Transverse colon (tissue), 4 donors: ENCODE measurements at regions not wholly inside any gene's neighbourhood (a gene's known extent, or its start where the extent isn't known, plus 50 kb on each side); places are given as distances from the start of the nearest gene placed in this dataset.
"Not testable (repeated sequence)": the region's sequence is repeated elsewhere in the genome, so short reads cannot be mapped to it uniquely, and the experiment has no call there.

ENCODE experiments used
- DNase-seq: peaks from one replicate; pipeline ENCODE4 v3.0.0-alpha.2; 2019
- H3K27ac ChIP-seq, 4 donors: fragments of 200-600 bp; sonication (generic); 2 replicates each; pipeline ENCODE4 v1.5.1; 2016 to 2018; ENCODE audit warnings: inconsistent platforms in 4 of 4
- H3K27me3 ChIP-seq: fragments of 200-600 bp; sonication (generic); 2 replicates; pipeline ENCODE4 v1.5.1; 2017; ENCODE audit warnings: inconsistent platforms
- H3K36me3 ChIP-seq, 4 donors: fragments of 200-600 bp; sonication (generic); 2 replicates each; pipeline ENCODE4 v1.5.1; 2017 to 2019; ENCODE audit warnings: inconsistent platforms in 4 of 4
- H3K4me1 ChIP-seq, 4 donors: fragments of 200-600 bp; sonication (generic); 2 replicates each; pipeline ENCODE4 v1.5.1; 2017 to 2020; ENCODE audit warnings: inconsistent platforms in 4 of 4
- H3K4me3 ChIP-seq, 4 donors: fragments of 200-600 bp; sonication (generic); 1 replicate in 1 of 4; 2 replicates in 3 of 4; pipeline versions ENCODE4 v1.5.1 to v1.6.1; 2017 to 2019; ENCODE audit warnings: inconsistent platforms in 4 of 4
- H3K9me3 ChIP-seq, 2 donors: fragments of 200-600 bp; sonication (generic); 2 replicates each; pipeline ENCODE4 v1.5.1; 2017 to 2019; ENCODE audit warnings: inconsistent platforms in 2 of 2
- CTCF ChIP-seq, 5 experiments: fragments of 200-600 bp in 3 of 5; fragments of 450-650 bp in 2 of 5; sonication (generic) in 3 of 5; IDR thresholded peaks; 1 replicate in 2 of 5; 2 replicates in 3 of 5; pipeline ENCODE4 v1.5.1; 2016 to 2017; ENCODE audit warnings: antibody characterized with exemption in 5 of 5, inconsistent platforms in 3 of 5, mild to moderate bottlenecking in 2 of 5, moderate library complexity in 1 of 5
- EP300 ChIP-seq: sonication (generic); formaldehyde crosslinking; IDR thresholded peaks from one replicate; pipeline ENCODE4 v1.6.1; 2017; ENCODE audit warnings: antibody characterized with exemption, low read depth
- POLR2A ChIP-seq: fragments of 450-650 bp; IDR thresholded peaks from one replicate; pipeline ENCODE4 v1.6.1; 2016; ENCODE audit warnings: antibody characterized with exemption, mild to moderate bottlenecking, moderate library complexity
- POLR2AphosphoS5 ChIP-seq, 3 donors: sonication (generic); formaldehyde crosslinking; IDR thresholded peaks; one replicate each; pipeline ENCODE4 v1.6.1; 2016; ENCODE audit warnings: antibody characterized with exemption in 3 of 3
- WGBS, 2 donors: methylation state at CpG; one replicate each; pipeline ENCODE4 v1.1.5; 2018; ENCODE audit warnings: low coverage in 1 of 2; 5-methylcytosine and 5-hydroxymethylcytosine counted together
- in situ Hi-C, 4 donors: fragments of 200-750 bp; cut with MboI; loops; one replicate each; pipeline versions ENCODE4 v1.15.0 to v1.15.1; 2017; ENCODE audit warnings: low sequenced_read_pairs in 3 of 4, low pct_ligation_motif_present in 1 of 4, low pct_unique_long_range_greater_than_20kb in 1 of 4
- intact Hi-C: fragments of 100-400 bp; cut with DNase I; formaldehyde crosslinking; loops from one replicate; pipeline ENCODE4 v1.15.1; 2023; ENCODE audit warnings: low total_unique reads

GRCh38 chr9:75265525-75265972 is 177.2 kb downstream of the OSTF1 start:
- Histone ChIP-seq H3K36me3 (no peaks in the 10 kb centered on the region), H3K27ac (no peak overlapping the region), H3K4me1 (peaks cover 0 to 15% (median 6%) of the 10 kb centered on the region in 4 donors), H3K9me3 (no peaks in the 10 kb centered on the region), H3K27me3 (no peaks in the 10 kb centered on the region), H3K4me3 (no peak overlapping the region)
- intact Hi-C loops: loop anchor here (10.0 kb wide), 2 partner anchors 599 to 1039 kb away; no protein-coding TSS in a partner anchor
- TF ChIP-seq CTCF (IDR thresholded peaks at IDR 0.05) (peak; percentile 86 to 93 (median 89)), EP300 (no peak)
- in situ Hi-C loops: loop anchor here (10.0 to 25.0 kb wide), 3 partner anchors 589 to 1022 kb away; no protein-coding TSS in a partner anchor
- DNase-seq: peak; percentile 54
- WGBS, 2 donors: 22 to 26% methylated on average over 3 of the region's 3 CpGs

GRCh38 chr9:75269197-75269596 is 180.9 kb downstream of the OSTF1 start:
- intact Hi-C loops: loop anchor here (10.0 kb wide), 2 partner anchors 596 to 1036 kb away; no protein-coding TSS in a partner anchor
- in situ Hi-C loops: loop anchor here (10.0 to 25.0 kb wide), 3 partner anchors 586 to 1018 kb away; no protein-coding TSS in a partner anchor
- 65 to 75% methylated on average over 5 of the region's 5 CpGs for WGBS, 2 donors
- no peaks in the 10 kb centered on the region for H3K36me3 ChIP-seq
- peak overlapping the region in 2 of 4 donors; percentile 40 to 44 for H3K27ac ChIP-seq
- no peak overlapping the region for H3K4me3 ChIP-seq
- no peaks in the 10 kb centered on the region for H3K27me3 ChIP-seq
- peak in 1 of 3 donors; percentile 6 for TF ChIP-seq POLR2AphosphoS5 (IDR thresholded peaks at IDR 0.05)
- TF ChIP-seq POLR2A: no peak
- TF ChIP-seq EP300: no peak
- TF ChIP-seq CTCF (IDR thresholded peaks at IDR 0.05): no peak
- no peak for DNase-seq
- peaks cover 0 to 15% (median 6%) of the 10 kb centered on the region in 4 donors for H3K4me1 ChIP-seq
- H3K9me3 ChIP-seq: no peaks in the 10 kb centered on the region

GRCh38 chr9:75273055-75273454 is 184.7 kb downstream of the OSTF1 start:
- WGBS, 2 donors: 89 to 92% methylated on average over 8 to 10 of the region's 10 CpGs
- in situ Hi-C loops: loop anchor here in 3 of 4 donors (25.0 kb wide), 2 partner anchors 589 to 1014 kb away; no protein-coding TSS in a partner anchor
- H3K36me3 ChIP-seq, DNase-seq, H3K9me3 ChIP-seq, intact Hi-C loops, H3K4me1 ChIP-seq, H3K27me3 ChIP-seq, H3K4me3 ChIP-seq, H3K27ac ChIP-seq: not testable (repeated sequence)

GRCh38 chr9:75274781-75275180 is 186.5 kb downstream of the OSTF1 start:
- H3K4me1 ChIP-seq: no peaks in the 10 kb centered on the region
- in situ Hi-C loops (loop anchor here in 3 of 4 donors (25.0 kb wide), 2 partner anchors 588 to 1013 kb away; no protein-coding TSS in a partner anchor), intact Hi-C loops (no loop called here)
- no peaks in the 10 kb centered on the region for H3K9me3 ChIP-seq
- H3K27me3 ChIP-seq: no peaks in the 10 kb centered on the region
- no peaks in the 10 kb centered on the region for H3K36me3 ChIP-seq
- H3K4me3 ChIP-seq: no peak overlapping the region
- H3K27ac ChIP-seq: no peak overlapping the region
- no peak for DNase-seq
- TF ChIP-seq CTCF (IDR thresholded peaks at IDR 0.05): no peak
- TF ChIP-seq POLR2A: no peak
- no peak for TF ChIP-seq EP300
- no peak for TF ChIP-seq POLR2AphosphoS5 (IDR thresholded peaks at IDR 0.05)

- in situ Hi-C loops: no loop called here
- intact Hi-C loops: no loop called here
Measured at GRCh38 chr9:75282047-75282446, 193.7 kb downstream of the OSTF1 start.

More at GRCh38 chr9:75282047-75282446, 193.7 kb downstream of the OSTF1 start:
- Histone ChIP-seq H3K4me3 (no peak overlapping the region), H3K27ac (no peak overlapping the region), H3K9me3 (peaks cover 4 to 9% of the 10 kb centered on the region in 2 donors), H3K27me3 (no peaks in the 10 kb centered on the region), H3K4me1 (no peaks in the 10 kb centered on the region), H3K36me3 (no peaks in the 10 kb centered on the region)
- DNase-seq: no peak
- TF ChIP-seq POLR2A (no peak), CTCF (IDR thresholded peaks at IDR 0.05) (no peak), EP300 (no peak), POLR2AphosphoS5 (IDR thresholded peaks at IDR 0.05) (no peak)
- WGBS, 2 donors: 88 to 100% methylated on average over 1 of the region's 1 CpG
